IPS DF 6.9 (cell line): ENCODE measurements at regions not wholly inside any gene's neighbourhood (a gene's known extent, or its start where the extent isn't known, plus 50 kb on each side); places are given as distances from the start of the nearest gene placed in this dataset.

Source experiments
- DNase-seq: peaks from one replicate; pipeline ENCODE4 v3.0.0-alpha.2; 2013; ENCODE audit warnings: low read depth, low spot score
- H3K27ac ChIP-seq: one replicate; pipeline ENCODE4 v1.5.1; 2013; ENCODE audit warnings: low read length, control low read depth
- H3K27me3 ChIP-seq: 2 replicates; pipeline ENCODE4 v1.6.1; 2013; ENCODE audit warnings: mild to moderate bottlenecking, low read length; ENCODE audit not compliant: control insufficient read depth, insufficient read depth
- H3K36me3 ChIP-seq: 2 replicates; pipeline ENCODE4 v1.6.1; 2013; ENCODE audit warnings: low read length; ENCODE audit not compliant: control insufficient read depth, insufficient read depth
- H3K4me1 ChIP-seq: 2 replicates; pipeline ENCODE4 v1.6.1; 2013; ENCODE audit warnings: low read length; ENCODE audit not compliant: control insufficient read depth, insufficient read depth
- H3K4me3 ChIP-seq: 2 replicates; pipeline ENCODE4 v1.5.1; 2013; ENCODE audit warnings: mild to moderate bottlenecking, low read length
- H3K9me3 ChIP-seq: 2 replicates; pipeline ENCODE4 v1.6.1; 2013; ENCODE audit warnings: low read length, inconsistent platforms; ENCODE audit not compliant: control insufficient read depth, insufficient read depth
- WGBS: extraction: QIAGEN DNeasy Blood & Tissue Kit; methylation state at CpG from one replicate; pipeline ENCODE4 v1.1.7; 2013; ENCODE audit warnings: mixed read lengths, missing lambda C conversion rate; ENCODE audit not compliant: insufficient read length, insufficient coverage; 5-methylcytosine and 5-hydroxymethylcytosine counted together

- Histone ChIP-seq H3K27ac (no peak overlapping the region), H3K9me3 (no peaks in the 10 kb centered on the region), H3K27me3 (no peaks in the 10 kb centered on the region), H3K4me1 (no peaks in the 10 kb centered on the region), H3K36me3 (no peaks in the 10 kb centered on the region), H3K4me3 (no peak overlapping the region)
- DNase-seq = no peak
- no CpG with 5 or more reads among the region's 3 CpGs for WGBS
These were observed 716.0 kb downstream of the LRFN5 start for GRCh38 chr14:42322531-42323284.

DNA sequence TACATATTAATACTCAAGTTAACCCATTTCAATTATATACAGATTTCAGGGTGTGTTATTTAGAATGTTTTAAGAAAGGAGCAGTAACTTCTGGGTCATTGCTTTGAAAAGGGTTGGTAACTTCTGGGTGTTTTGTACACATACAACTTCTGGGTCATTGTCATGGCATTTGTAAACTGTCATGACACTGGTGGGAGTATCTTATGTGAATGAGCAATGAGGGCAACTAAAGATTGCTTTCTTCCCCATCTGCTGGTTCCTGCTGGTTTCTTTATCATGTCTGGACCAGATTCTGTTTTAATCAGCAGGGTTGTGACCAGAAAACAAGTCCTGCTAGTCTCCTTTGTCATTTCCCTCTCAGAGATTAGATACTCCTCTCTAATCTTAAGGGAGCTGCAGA, 713.3 kb downstream of the LRFN5 start:
- Histone ChIP-seq H3K4me1 (no peaks in the 10 kb centered on the region), H3K9me3 (no peaks in the 10 kb centered on the region), H3K36me3 (no peaks in the 10 kb centered on the region), H3K27me3 (no peaks in the 10 kb centered on the region), H3K27ac (no peak overlapping the region), H3K4me3 (no peak overlapping the region)
- DNase-seq = no peak

GRCh38 chr14:42316693-42317092, 710.0 kb downstream of the LRFN5 start:
- DNase-seq = no peak
- no peak overlapping the region for H3K4me3 ChIP-seq

DNA sequence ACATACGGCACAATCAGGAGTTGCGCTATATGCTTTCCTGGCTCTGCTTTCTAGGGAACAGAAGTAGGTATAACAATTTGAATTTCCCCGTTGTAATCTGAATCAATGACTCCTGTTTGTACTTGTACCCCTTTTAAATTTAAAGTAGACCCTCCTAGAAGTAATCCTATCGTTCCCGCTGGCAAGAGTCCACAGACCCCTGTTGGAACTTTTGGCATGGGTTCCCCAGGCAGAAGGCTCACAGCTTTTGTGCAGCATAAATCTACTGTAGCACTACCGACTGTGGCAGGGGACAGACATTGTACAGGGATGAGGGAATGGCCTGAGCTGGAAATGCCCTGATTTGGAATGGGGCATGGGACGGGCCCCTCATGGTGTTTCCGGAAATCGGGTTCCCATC, 705.2 kb downstream of the LRFN5 start:
- Histone ChIP-seq H3K27me3 (no peaks in the 10 kb centered on the region), H3K4me3 (no peak overlapping the region), H3K9me3 (no peaks in the 10 kb centered on the region; the same call in 1 of the 2 replicates), H3K4me1 (no peaks in the 10 kb centered on the region), H3K36me3 (no peaks in the 10 kb centered on the region), H3K27ac (no peak overlapping the region)
- WGBS = no CpG with 5 or more reads among the region's 9 CpGs
- no peak for DNase-seq

More at GRCh38 chr14:42316693-42317092, 710.0 kb downstream of the LRFN5 start:
- no peaks in the 10 kb centered on the region; the same call in 1 of the 2 replicates for H3K9me3 ChIP-seq
- no peaks in the 10 kb centered on the region for H3K36me3 ChIP-seq
- no peaks in the 10 kb centered on the region for H3K4me1 ChIP-seq
- no peak overlapping the region for H3K27ac ChIP-seq
- H3K27me3 ChIP-seq = no peaks in the 10 kb centered on the region

- H3K27ac ChIP-seq = no peak overlapping the region
- H3K9me3 ChIP-seq = no peaks in the 10 kb centered on the region; the same call in 1 of the 2 replicates
- no CpG with 5 or more reads among the region's 5 CpGs for WGBS
- H3K4me3 ChIP-seq = no peak overlapping the region
- DNase-seq = no peak
- no peaks in the 10 kb centered on the region for H3K27me3 ChIP-seq
- H3K36me3 ChIP-seq = no peaks in the 10 kb centered on the region
- no peaks in the 10 kb centered on the region for H3K4me1 ChIP-seq
These were observed 700.7 kb downstream of the LRFN5 start for GRCh38 chr14:42307239-42307825.

GRCh38 chr14:42299692-42300091, 693.0 kb downstream of the LRFN5 start:
- DNase-seq = no peak
- Histone ChIP-seq H3K4me3 (no peak overlapping the region), H3K4me1 (no peaks in the 10 kb centered on the region), H3K27me3 (no peaks in the 10 kb centered on the region), H3K36me3 (no peaks in the 10 kb centered on the region), H3K9me3 (no peaks in the 10 kb centered on the region), H3K27ac (no peak overlapping the region)
- WGBS = 100% methylated on average over 1 of the region's 2 CpGs

GRCh38 chr14:42293180-42293579, 686.5 kb downstream of the LRFN5 start:
- Histone ChIP-seq H3K4me3 (no peak overlapping the region), H3K27ac (no peak overlapping the region), H3K9me3 (no peaks in the 10 kb centered on the region), H3K27me3 (no peaks in the 10 kb centered on the region), H3K36me3 (no peaks in the 10 kb centered on the region), H3K4me1 (no peaks in the 10 kb centered on the region)
- no CpG with 5 or more reads among the region's 1 CpG for WGBS
- DNase-seq = no peak

DNA sequence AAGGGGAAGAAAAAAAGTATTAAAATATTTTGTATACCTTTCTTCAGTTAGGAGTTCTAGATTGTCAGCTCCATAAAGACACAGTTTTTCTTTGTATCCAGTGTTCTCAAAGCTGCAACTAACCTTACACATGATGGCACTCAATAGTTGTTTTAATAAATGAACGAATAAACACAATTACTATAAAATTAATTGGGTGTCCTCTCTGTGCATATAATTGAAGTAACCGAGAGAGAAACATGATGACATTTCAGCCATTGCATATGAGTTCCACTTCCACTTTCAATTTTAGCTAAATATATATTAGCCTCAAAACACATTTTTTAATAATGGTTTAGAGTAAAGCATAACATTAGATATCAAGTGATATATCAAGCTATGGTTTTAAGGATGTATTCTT, 671.2 kb downstream of the LRFN5 start:
- no peak for DNase-seq
- no peak overlapping the region for H3K27ac ChIP-seq
- no CpG with 5 or more reads among the region's 2 CpGs for WGBS
- no peaks in the 10 kb centered on the region for H3K4me1 ChIP-seq
- H3K4me3 ChIP-seq = no peak overlapping the region
- H3K27me3 ChIP-seq = no peaks in the 10 kb centered on the region
- no peaks in the 10 kb centered on the region for H3K9me3 ChIP-seq
- H3K36me3 ChIP-seq = no peaks in the 10 kb centered on the region

GRCh38 chr14:42269234-42269633, 662.6 kb downstream of the LRFN5 start:
- no peak overlapping the region for H3K4me3 ChIP-seq
- WGBS = no CpG with 5 or more reads among the region's 1 CpG
- H3K9me3 ChIP-seq = no peaks in the 10 kb centered on the region
- no peaks in the 10 kb centered on the region for H3K27me3 ChIP-seq
- H3K36me3 ChIP-seq = no peaks in the 10 kb centered on the region
- H3K27ac ChIP-seq = no peak overlapping the region
- DNase-seq = no peak
- no peaks in the 10 kb centered on the region for H3K4me1 ChIP-seq

DNA sequence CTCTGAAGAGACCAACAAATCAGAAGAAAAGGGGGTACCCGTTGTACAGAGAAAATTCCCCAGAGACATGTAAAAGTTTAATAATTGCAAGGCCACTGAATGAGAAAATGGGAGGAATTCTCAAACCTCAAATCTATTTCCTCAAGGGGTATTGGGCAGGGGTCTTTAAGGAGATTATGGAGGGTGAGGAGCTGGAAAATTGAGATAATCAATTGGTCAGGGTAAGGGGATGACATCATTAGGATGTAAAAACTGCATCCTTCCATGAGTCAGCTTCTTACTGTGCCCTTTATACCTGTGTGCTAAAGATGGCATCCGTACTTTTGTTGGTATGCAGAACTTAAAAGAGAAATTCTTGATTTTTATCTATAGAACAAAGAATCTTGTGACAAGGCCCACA, 641.5 kb downstream of the LRFN5 start:
- no peaks in the 10 kb centered on the region for H3K36me3 ChIP-seq
- no peak overlapping the region for H3K4me3 ChIP-seq
- no peak for DNase-seq
- H3K27ac ChIP-seq = no peak overlapping the region
- H3K27me3 ChIP-seq = no peaks in the 10 kb centered on the region
- no peaks in the 10 kb centered on the region for H3K9me3 ChIP-seq
- no CpG with 5 or more reads among the region's 2 CpGs for WGBS
- no peaks in the 10 kb centered on the region for H3K4me1 ChIP-seq

GRCh38 chr14:42241101-42241500, 634.4 kb downstream of the LRFN5 start:
- no CpG with 5 or more reads among the region's 2 CpGs for WGBS
- no peak for DNase-seq
- Histone ChIP-seq H3K4me3 (no peak overlapping the region), H3K27ac (no peak overlapping the region), H3K4me1 (no peaks in the 10 kb centered on the region), H3K9me3 (no peaks in the 10 kb centered on the region), H3K36me3 (no peaks in the 10 kb centered on the region), H3K27me3 (no peaks in the 10 kb centered on the region)
